GM12873 (cell line): ENCODE measurements at regions not wholly inside any gene's neighbourhood (a gene's known extent, or its start where the extent isn't known, plus 50 kb on each side); places are given as distances from the start of the nearest gene placed in this dataset.

ENCODE experiments used
- CTCF ChIP-seq: IDR thresholded peaks from 2 replicates; pipeline ENCODE4 v1.5.1; 2012; ENCODE audit warnings: low read depth, mild to moderate bottlenecking, moderate library complexity, low read length, control low read depth; ENCODE audit not compliant: insufficient read depth; ENCODE audit errors: missing control alignments

DNA sequence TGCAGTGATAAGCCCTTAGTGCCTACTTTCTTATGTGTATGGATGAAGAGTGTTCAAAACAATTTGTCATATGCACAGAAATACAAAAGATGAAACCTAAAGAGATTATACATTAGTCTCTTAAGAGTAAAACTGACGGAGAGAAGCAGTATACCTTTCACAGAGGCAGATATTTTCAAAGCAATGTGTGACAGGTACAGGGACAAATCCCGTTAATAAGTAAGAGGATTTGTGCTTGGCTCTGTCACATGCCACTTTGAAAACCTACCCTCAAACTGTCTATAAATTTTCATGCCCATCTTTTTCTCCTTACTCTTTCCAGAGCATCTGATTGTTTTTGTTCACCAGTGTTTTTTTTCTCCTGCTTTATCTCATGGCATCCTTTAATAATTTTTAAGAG lies 741.3 kb upstream of the MMS22L start:
- TF ChIP-seq CTCF = no peak

DNA sequence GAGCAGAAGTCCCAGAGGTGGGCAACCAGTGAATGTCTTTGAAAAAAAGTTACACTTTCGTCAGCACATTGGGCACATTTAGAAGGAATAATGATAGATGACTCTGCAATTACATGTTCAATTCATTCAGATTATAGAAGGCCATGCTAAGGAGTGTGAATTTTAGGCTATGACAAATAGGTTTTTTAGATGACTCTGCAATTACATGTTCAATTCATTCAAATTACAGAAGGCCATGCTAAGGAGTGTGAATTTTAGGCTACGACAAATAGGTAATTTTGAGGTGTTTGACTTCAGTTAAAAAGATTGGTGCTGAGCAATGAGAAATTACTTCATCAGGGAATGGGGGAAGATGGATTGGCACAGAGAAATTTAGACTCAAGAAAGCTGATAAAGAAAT lies 744.9 kb upstream of the MMS22L start:
- TF ChIP-seq CTCF = no peak

DNA sequence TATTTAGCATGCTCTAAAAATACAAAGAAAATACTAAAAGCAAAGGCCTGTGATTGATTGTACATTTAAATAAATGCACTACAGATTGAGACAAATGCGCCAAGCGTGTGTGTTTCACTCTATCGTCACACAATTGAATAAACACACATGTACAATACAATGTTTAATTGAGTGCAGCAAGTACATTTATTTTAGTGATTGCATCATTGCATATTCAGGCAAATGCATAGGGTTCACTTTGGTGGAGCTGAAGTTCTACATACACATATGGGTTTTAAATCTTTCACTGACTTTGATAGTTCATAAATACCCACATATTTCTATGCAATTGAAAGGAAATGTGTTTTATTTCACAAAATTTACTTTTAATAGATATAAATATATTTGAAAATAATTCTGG lies 750.6 kb upstream of the MMS22L start:
- TF ChIP-seq CTCF = no peak

DNA sequence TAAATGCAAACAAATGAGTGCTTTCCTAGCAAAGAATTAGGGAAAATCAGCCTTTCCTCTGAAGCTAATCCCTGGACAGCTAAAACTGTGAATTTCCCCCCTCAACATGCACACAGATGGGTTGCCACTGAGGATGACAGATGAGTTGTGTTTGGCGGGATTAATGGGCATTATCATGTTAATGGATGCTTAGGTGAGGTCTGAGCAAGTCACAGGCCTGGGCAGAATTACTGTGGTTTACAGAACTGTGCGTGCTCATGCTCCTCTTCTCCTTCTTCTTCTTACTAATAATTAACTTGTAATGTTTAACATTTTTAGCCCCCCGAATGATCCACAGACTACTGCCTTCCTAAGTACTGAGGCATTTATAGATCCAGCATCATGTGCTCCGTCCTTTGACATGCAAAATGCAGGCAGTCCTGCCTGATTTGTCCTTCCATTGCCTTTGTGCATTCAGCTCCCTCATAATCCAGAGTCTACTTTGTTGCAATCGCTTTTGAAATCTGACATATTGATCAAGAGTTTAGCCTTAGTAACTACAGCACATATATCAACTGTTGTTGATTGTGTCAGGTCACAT lies 753.4 kb upstream of the MMS22L start:
- TF ChIP-seq CTCF = no peak

- TF ChIP-seq CTCF = no peak
These were observed 754.6 kb upstream of the MMS22L start for GRCh38 chr6:98037571-98037970.

- TF ChIP-seq CTCF = no peak
These were observed 756.4 kb upstream of the MMS22L start for GRCh38 chr6:98039443-98039842.

DNA sequence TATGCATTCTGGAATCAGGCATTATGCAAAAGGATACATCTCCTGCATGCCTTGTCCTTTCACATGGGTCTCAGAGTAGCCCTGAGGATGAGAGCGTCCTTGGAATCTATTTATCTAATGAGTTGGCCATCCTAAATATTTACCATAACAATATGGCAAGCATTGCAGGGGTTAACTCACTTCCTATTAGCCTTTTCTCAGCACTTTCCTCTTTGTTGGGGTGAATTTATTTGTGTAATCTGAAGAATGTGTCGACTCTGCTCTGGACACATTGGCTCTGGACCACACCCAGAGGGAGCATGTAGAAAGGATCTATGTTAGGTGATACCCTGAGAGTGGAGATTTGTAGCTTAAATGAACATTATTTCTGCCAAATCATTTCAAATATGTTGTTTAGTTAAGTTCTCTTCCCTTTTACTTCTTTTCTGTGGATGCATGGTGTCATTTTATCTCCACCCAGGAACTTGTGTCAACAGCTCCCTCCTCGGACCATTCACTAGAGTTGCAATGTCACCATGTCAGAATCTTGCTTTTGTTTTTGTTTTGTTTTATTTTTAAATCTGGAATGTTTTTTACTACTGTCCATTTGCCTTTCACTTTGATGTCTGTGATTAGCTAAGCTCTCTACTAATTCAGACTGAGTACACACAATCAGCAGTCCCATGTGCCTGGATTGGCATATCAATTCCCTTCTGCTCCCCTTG lies 757.0 kb upstream of the MMS22L start:
- TF ChIP-seq CTCF = peak; percentile 8

DNA sequence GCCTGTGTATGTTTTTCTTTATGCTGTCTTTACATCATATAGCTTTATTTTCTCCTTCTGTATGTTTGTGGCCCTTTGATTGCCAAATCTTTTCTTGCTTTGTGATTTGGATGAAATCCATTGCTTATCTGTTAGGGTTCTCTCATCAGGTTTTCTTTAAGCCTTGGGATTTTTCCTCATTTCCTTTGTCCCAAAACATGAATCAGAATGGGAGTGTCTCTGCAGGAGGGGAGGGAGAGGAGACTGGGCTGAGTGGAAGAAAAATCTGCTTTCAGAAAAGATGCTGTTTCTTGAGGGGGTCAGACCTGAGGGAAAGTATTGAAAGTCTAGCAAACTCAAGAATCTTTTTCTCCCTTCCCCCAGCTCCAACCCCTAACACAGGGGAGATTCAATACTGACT lies 758.0 kb upstream of the MMS22L start:
- no peak for TF ChIP-seq CTCF
